Omental fat pad (tissue), 3 donors: ENCODE measurements at regions not wholly inside any gene's neighbourhood (a gene's known extent, or its start where the extent isn't known, plus 50 kb on each side); places are given as distances from the start of the nearest gene placed in this dataset.

Experiments used
- ATAC-seq: fragments of 150-250 bp; one replicate; pipeline ENCODE4 v1.9.1; 2016; ENCODE audit warnings: mild to moderate bottlenecking, moderate library complexity; ENCODE audit not compliant: low FRiP score
- DNase-seq: peaks from one replicate; pipeline ENCODE4 v3.0.0-alpha.2; 2019; ENCODE audit warnings: low spot score
- TF ChIP-seq, protein P1 (sequence below), 3 donors: fragments of 450-650 bp; IDR thresholded peaks; one replicate each; pipeline ENCODE4 v1.5.1; 2016 to 2017; ENCODE audit warnings: antibody characterized with exemption in 3 of 3, mild to moderate bottlenecking in 3 of 3, moderate library complexity in 2 of 3

GRCh38 chr18:59820663-59821062 is 79.1 kb upstream of the PMAIP1 start:
- DNase-seq (no peak), ATAC-seq (no peak)
- TF ChIP-seq, protein P1, sequence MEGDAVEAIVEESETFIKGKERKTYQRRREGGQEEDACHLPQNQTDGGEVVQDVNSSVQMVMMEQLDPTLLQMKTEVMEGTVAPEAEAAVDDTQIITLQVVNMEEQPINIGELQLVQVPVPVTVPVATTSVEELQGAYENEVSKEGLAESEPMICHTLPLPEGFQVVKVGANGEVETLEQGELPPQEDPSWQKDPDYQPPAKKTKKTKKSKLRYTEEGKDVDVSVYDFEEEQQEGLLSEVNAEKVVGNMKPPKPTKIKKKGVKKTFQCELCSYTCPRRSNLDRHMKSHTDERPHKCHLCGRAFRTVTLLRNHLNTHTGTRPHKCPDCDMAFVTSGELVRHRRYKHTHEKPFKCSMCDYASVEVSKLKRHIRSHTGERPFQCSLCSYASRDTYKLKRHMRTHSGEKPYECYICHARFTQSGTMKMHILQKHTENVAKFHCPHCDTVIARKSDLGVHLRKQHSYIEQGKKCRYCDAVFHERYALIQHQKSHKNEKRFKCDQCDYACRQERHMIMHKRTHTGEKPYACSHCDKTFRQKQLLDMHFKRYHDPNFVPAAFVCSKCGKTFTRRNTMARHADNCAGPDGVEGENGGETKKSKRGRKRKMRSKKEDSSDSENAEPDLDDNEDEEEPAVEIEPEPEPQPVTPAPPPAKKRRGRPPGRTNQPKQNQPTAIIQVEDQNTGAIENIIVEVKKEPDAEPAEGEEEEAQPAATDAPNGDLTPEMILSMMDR (IDR thresholded peaks at IDR 0.05) = no peak

DNA sequence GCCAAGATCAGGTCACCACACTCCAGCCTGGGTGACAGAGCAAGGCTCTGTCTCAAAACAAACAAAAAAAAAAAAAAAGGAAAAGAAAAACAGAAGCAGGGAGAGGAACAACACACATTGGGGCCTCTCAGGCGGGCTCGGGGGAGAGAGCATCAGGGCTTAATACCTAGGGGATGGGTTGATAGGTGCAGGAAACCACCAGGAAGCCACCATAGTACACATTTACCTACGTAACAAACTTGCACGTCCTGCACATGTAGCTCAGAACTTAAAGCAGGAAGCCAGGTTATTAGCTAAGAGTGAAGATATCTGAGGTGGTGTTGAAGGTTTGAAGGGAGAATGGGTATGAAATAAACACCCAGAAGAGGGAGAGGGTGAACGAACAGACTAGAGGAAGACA is 81.0 kb upstream of the PMAIP1 start:
- TF ChIP-seq, protein P1 (IDR thresholded peaks at IDR 0.05) = no peak
- ATAC-seq (no peak), DNase-seq (no peak)

- no peak for DNase-seq
- TF ChIP-seq, protein P1 (IDR thresholded peaks at IDR 0.05) = no peak
Observed at GRCh38 chr18:59814891-59815290, 84.9 kb upstream of the PMAIP1 start.

DNA sequence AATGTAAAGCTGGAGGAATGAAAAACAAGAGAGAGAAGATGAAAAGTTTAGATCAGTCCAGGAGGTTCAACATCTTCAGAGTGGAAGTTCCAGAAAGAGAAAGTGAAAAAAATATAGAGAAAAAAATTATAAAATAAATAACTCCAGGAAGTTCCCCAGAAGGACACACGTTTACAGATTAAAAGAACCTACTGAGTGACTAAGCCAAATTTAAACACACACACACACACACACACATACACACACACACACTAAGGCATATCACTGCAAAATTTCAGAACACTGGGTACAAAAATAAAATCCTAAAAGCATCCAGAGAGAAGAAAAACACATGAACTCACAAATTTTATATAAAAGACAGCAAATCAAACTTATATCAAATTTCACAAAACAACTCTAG is 85.9 kb upstream of the PMAIP1 start:
- ATAC-seq (no peak), DNase-seq (no peak)

More at GRCh38 chr18:59814891-59815290, 84.9 kb upstream of the PMAIP1 start:
- no peak for ATAC-seq

GRCh38 chr18:59810735-59811520 is 88.9 kb upstream of the PMAIP1 start:
- ATAC-seq (no peak), DNase-seq (no peak)
- TF ChIP-seq, protein P1 (IDR thresholded peaks at IDR 0.05) = no peak

More for the DNA sequence above, 85.9 kb upstream of the PMAIP1 start:
- TF ChIP-seq, protein P1 (IDR thresholded peaks at IDR 0.05) = no peak

DNA sequence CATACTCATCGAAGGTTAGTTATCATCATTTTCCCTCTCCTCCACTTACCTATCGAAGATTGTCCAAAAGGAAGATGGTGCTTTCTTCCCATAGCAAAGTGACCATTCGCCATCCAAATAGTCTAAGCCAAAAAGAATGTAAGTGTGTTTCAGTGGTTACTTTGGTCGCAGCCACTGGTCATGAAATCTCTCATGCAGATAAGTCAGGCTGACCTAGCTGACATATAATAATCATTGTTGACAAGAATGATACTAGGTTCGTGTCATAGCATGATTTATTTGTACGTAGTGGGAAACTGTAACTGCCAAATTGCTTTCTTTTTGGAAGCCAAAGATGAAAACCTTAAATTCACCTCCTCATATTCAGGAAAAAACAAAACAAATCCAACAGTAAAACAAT is 89.6 kb upstream of the PMAIP1 start:
- ATAC-seq = no peak
- DNase-seq = no peak
- TF ChIP-seq, protein P1 (IDR thresholded peaks at IDR 0.05) = no peak

- TF ChIP-seq, protein P1 (IDR thresholded peaks at IDR 0.05) = no peak
- ATAC-seq = no peak
- DNase-seq = no peak
Observed at GRCh38 chr18:59802031-59802430, 97.8 kb upstream of the PMAIP1 start.
